H1 (cell line): ENCODE measurements at regions not wholly inside any gene's neighbourhood (a gene's known extent, or its start where the extent isn't known, plus 50 kb on each side); places are given as distances from the start of the nearest gene placed in this dataset.

Source experiments
- CTCF ChIA-PET: fragments of 300-600 bp; sonication (Branson Sonifier 250); formaldehyde crosslinking; loops from one replicate; lab custom pipeline; 2021; ENCODE audit not compliant: partially characterized antibody; lab: Charles Lee
- POLR2A ChIA-PET: fragments of 300-600 bp; sonication (Branson Sonifier 250); formaldehyde crosslinking; loops from one replicate; lab custom pipeline; 2021; ENCODE audit warnings: inconsistent platforms; ENCODE audit not compliant: partially characterized antibody; lab: Charles Lee
- DNase-seq, 2 experiments: peaks; one replicate each; pipeline versions ENCODE4 v3.0.0 to v3.0.0-alpha.2; 2010 to 2022; ENCODE audit warnings: low spot score in 2 of 2, low read depth in 1 of 2, mixed read lengths in 1 of 2
- FAIRE-seq: peaks from 2 replicates; lab custom pipeline; 2011; peaks lifted over from hg19 to GRCh38; lab: Jason Lieb, UNC
- H2AFZ ChIP-seq: 2 replicates; pipeline ENCODE4 v1.8.1; 2012; ENCODE audit warnings: low read length, inconsistent platforms
- H2AK5ac ChIP-seq: 2 replicates; pipeline ENCODE4 v1.6.1; 2013; ENCODE audit warnings: low read depth, low read length
- H2BK120ac ChIP-seq: replicated peaks from 2 replicates; pipeline ENCODE3; 2013; ENCODE audit warnings: low read depth, low read length, inconsistent platforms
- H2BK12ac ChIP-seq: 2 replicates; pipeline ENCODE4 v1.6.1; 2013; ENCODE audit warnings: low read depth, low read length
- H2BK15ac ChIP-seq: 2 replicates; pipeline ENCODE4 v1.6.1; 2013; ENCODE audit warnings: low read length
- H2BK20ac ChIP-seq: 2 replicates; pipeline ENCODE4 v1.6.1; 2013; ENCODE audit warnings: low read length
- H2BK5ac ChIP-seq: 2 replicates; pipeline ENCODE4 v1.6.1; 2013; ENCODE audit warnings: low read depth, low read length
- H3K14ac ChIP-seq: 2 replicates; pipeline ENCODE4 v1.6.1; 2013; ENCODE audit warnings: inconsistent platforms; ENCODE audit not compliant: insufficient read length
- H3K18ac ChIP-seq: 2 replicates; pipeline ENCODE4 v1.6.1; 2013; ENCODE audit warnings: low read length; ENCODE audit errors: extremely low read depth
- H3K23ac ChIP-seq: 2 replicates; pipeline ENCODE4 v1.6.1; 2013; ENCODE audit warnings: inconsistent platforms; ENCODE audit not compliant: insufficient read length
- H3K23me2 ChIP-seq: 2 replicates; pipeline ENCODE4 v1.6.1; 2013; ENCODE audit warnings: low read depth, low read length
- H3K27ac ChIP-seq: 2 replicates; pipeline ENCODE4 v1.6.1; 2011; ENCODE audit warnings: low read depth, low read length, inconsistent platforms
- H3K27me3 ChIP-seq, 4 experiments: replicated peaks in 1 of 4; 1 replicate in 1 of 4; 2 replicates in 3 of 4; pipeline versions ENCODE4 v1.6.1 to v1.8.1; 2011 to 2013; ENCODE audit warnings: low read length in 3 of 4, mild to moderate bottlenecking in 3 of 4, inconsistent platforms in 2 of 4, mixed read lengths in 2 of 4, moderate library complexity in 1 of 4; ENCODE audit not compliant: control insufficient read depth in 3 of 4, insufficient read depth in 3 of 4; ENCODE audit errors: extremely low read depth in 1 of 4
- H3K36me3 ChIP-seq, 4 experiments: 2 replicates each; pipeline versions ENCODE4 v1.6.1 to v1.8.1; 2011 to 2013; ENCODE audit warnings: mild to moderate bottlenecking in 4 of 4, low read length in 3 of 4, moderate library complexity in 2 of 4, control low read depth in 1 of 4, inconsistent platforms in 1 of 4; ENCODE audit not compliant: insufficient read depth in 4 of 4, control insufficient read depth in 2 of 4
- H3K4ac ChIP-seq: replicated peaks from 2 replicates; pipeline ENCODE3; 2013; ENCODE audit warnings: low read length, low read depth, mixed read lengths, inconsistent platforms; ENCODE audit not compliant: insufficient read length
- H3K4me1 ChIP-seq, 4 experiments: replicated peaks in 1 of 4; 1 replicate in 1 of 4; 2 replicates in 3 of 4; pipeline versions ENCODE4 v1.6.1 to v1.8.1; 2011 to 2013; ENCODE audit warnings: low read length in 3 of 4, inconsistent platforms in 2 of 4, mixed read lengths in 1 of 4; ENCODE audit not compliant: insufficient read depth in 4 of 4, control insufficient read depth in 3 of 4
- H3K4me2 ChIP-seq, 2 experiments: 2 replicates each; pipeline versions ENCODE4 v1.6.1 to v1.8.1; 2011 to 2013; ENCODE audit warnings: low read depth in 2 of 2, low read length in 2 of 2, control low read depth in 1 of 2, inconsistent platforms in 1 of 2, mild to moderate bottlenecking in 1 of 2; ENCODE audit not compliant: insufficient read depth in 1 of 2
- H3K4me3 ChIP-seq, 4 experiments: fragments of 200-600, 300-600 bp in 1 of 4; sonication (generic), shearing (Covaris generic), sonication (Bioruptor Twin) in 1 of 4; 2 replicates each; pipeline versions ENCODE4 v1.5.1 to v1.8.1; 2011 to 2016; ENCODE audit warnings: low read length in 4 of 4, low read depth in 3 of 4, control low read depth in 2 of 4, inconsistent platforms in 2 of 4, mild to moderate bottlenecking in 2 of 4, mixed read lengths in 1 of 4, moderate library complexity in 1 of 4; ENCODE audit not compliant: insufficient read depth in 2 of 4; ENCODE audit errors: extremely low read depth in 1 of 4
- H3K56ac ChIP-seq: replicated peaks from 2 replicates; pipeline ENCODE3; 2013; ENCODE audit warnings: low read depth, mild to moderate bottlenecking, mixed read lengths, low read length, inconsistent platforms; ENCODE audit not compliant: insufficient read length
- H3K79me1 ChIP-seq: 2 replicates; pipeline ENCODE4 v1.6.1; 2013; ENCODE audit warnings: low read depth, low read length, control low read depth
- H3K79me2 ChIP-seq, 2 experiments: 2 replicates each; pipeline versions ENCODE4 v1.6.1 to v1.8.1; 2012 to 2013; ENCODE audit warnings: low read length in 2 of 2, mild to moderate bottlenecking in 2 of 2, inconsistent platforms in 1 of 2; ENCODE audit not compliant: insufficient read depth in 2 of 2, control insufficient read depth in 1 of 2
- H3K9ac ChIP-seq, 4 experiments: replicated peaks in 1 of 4; 1 replicate in 1 of 4; 2 replicates in 3 of 4; pipeline versions ENCODE4 v1.6.1 to v1.8.1; 2011 to 2013; ENCODE audit warnings: low read depth in 3 of 4, low read length in 3 of 4, control low read depth in 2 of 4, mild to moderate bottlenecking in 2 of 4, moderate library complexity in 2 of 4, inconsistent platforms in 1 of 4; ENCODE audit errors: extremely low read depth in 1 of 4
- H3K9me3 ChIP-seq, 2 experiments: 2 replicates each; pipeline versions ENCODE4 v1.6.1 to v1.8.1; 2012 to 2013; ENCODE audit warnings: mild to moderate bottlenecking in 2 of 2, moderate library complexity in 2 of 2, control low read depth in 1 of 2, inconsistent platforms in 1 of 2, low read depth in 1 of 2, low read length in 1 of 2, mixed read lengths in 1 of 2; ENCODE audit not compliant: insufficient read depth in 2 of 2
- H4K20me1 ChIP-seq, 2 experiments: replicated peaks in 1 of 2; 2 replicates each; pipeline versions ENCODE3 to v1.8.1; 2011 to 2013; ENCODE audit warnings: inconsistent platforms in 2 of 2, low read length in 2 of 2, mild to moderate bottlenecking in 1 of 2; ENCODE audit not compliant: insufficient read depth in 2 of 2, control insufficient read depth in 1 of 2
- H4K5ac ChIP-seq: 2 replicates; pipeline ENCODE4 v1.6.1; 2013; ENCODE audit warnings: low read length, low read depth, mixed read lengths, inconsistent platforms; ENCODE audit not compliant: insufficient read length
- H4K8ac ChIP-seq: 2 replicates; pipeline ENCODE4 v1.8.0; 2013; ENCODE audit warnings: mild to moderate bottlenecking, moderate library complexity, low read length, inconsistent platforms; ENCODE audit not compliant: insufficient read depth; ENCODE audit errors: extremely low read depth
- H4K91ac ChIP-seq: replicated peaks from 2 replicates; pipeline ENCODE3; 2013; ENCODE audit warnings: low read length, mixed read lengths, inconsistent platforms; ENCODE audit not compliant: insufficient read length
- BRCA1 ChIP-seq: IDR thresholded peaks from 2 replicates; pipeline ENCODE4 v1.6.1; 2012; ENCODE audit warnings: low read depth, low read length, improper control_type of control experiment
- CREB1 ChIP-seq: IDR thresholded peaks from 2 replicates; pipeline ENCODE4 v1.6.1; 2012; ENCODE audit warnings: inconsistent platforms
- MAFK ChIP-seq: IDR thresholded peaks from 2 replicates; pipeline ENCODE4 v1.6.1; 2012; ENCODE audit warnings: low read depth, mild to moderate bottlenecking, improper control_type of control experiment, low read length
- PHF8 ChIP-seq: fragments of 200-600 bp; sonication (generic); conservative IDR thresholded peaks from 2 replicates; pipeline ENCODE4 v1.7.1; 2012; ENCODE audit warnings: low read depth, mild to moderate bottlenecking, inconsistent platforms, low read length, moderate library complexity
- POU5F1 ChIP-seq: IDR thresholded peaks from 2 replicates; pipeline ENCODE4 v1.6.1; 2011; ENCODE audit warnings: low read depth, mild to moderate bottlenecking, low read length, moderate library complexity
- RNF2 ChIP-seq: fragments of 200-900, 300-1000 bp; sonication (generic); IDR thresholded peaks from 2 replicates; pipeline ENCODE4 v1.7.1; 2016; ENCODE audit warnings: borderline replicate concordance, low read depth, mild to moderate bottlenecking, antibody characterized with exemption, low read length; ENCODE audit not compliant: poor library complexity, severe bottlenecking; ENCODE audit errors: missing control alignments
- SIN3A ChIP-seq, 2 experiments: IDR thresholded peaks in 1 of 2; conservative IDR thresholded peaks in 1 of 2; 2 replicates each; pipeline ENCODE4 v1.6.1; 2011 to 2012; ENCODE audit warnings: low read length in 2 of 2, improper control_type of control experiment in 1 of 2, low read depth in 1 of 2, mild to moderate bottlenecking in 1 of 2
- SRF ChIP-seq: IDR thresholded peaks from 2 replicates; pipeline ENCODE4 v1.6.1; 2011; ENCODE audit warnings: mild to moderate bottlenecking, low read depth, low read length, moderate library complexity
- TCF12 ChIP-seq: IDR thresholded peaks from 2 replicates; pipeline ENCODE4 v1.6.1; 2011; ENCODE audit warnings: low read depth, mild to moderate bottlenecking, low read length
- ZNF274 ChIP-seq: IDR thresholded peaks from 2 replicates; pipeline ENCODE4 v1.7.0; 2012; ENCODE audit warnings: low read length, borderline replicate concordance; ENCODE audit errors: extremely low read depth
- WGBS, 2 experiments: shearing (Covaris generic) in 1 of 2; methylation state at CpG; one replicate each; pipeline versions ENCODE4 v1.1.6 to v1.1.7; 2013 to 2015; ENCODE audit warnings: low lambda C conversion rate in 2 of 2, mixed read lengths in 2 of 2, inconsistent platforms in 1 of 2, low coverage in 1 of 2, missing lambda C conversion rate in 1 of 2; ENCODE audit not compliant: insufficient replicate concordance in 2 of 2, insufficient coverage in 1 of 2, insufficient read length in 1 of 2; ENCODE audit errors: extremely low coverage in 1 of 2, missing lambda C conversion rate in 1 of 2; 5-methylcytosine and 5-hydroxymethylcytosine counted together
- TF ChIP-seq, protein P1 (sequence below), 3 experiments: IDR thresholded peaks; 1 replicate in 2 of 3; 2 replicates in 1 of 3; pipeline versions ENCODE4 v1.5.1 to v1.6.1; 2011; ENCODE audit warnings: low read length in 3 of 3, mild to moderate bottlenecking in 3 of 3, inconsistent platforms in 2 of 3, low read depth in 1 of 3, moderate library complexity in 1 of 3; ENCODE audit not compliant: insufficient read depth in 1 of 3; ENCODE audit errors: control extremely low read depth in 1 of 3

- Histone ChIP-seq H3K79me1 (no peaks in the 10 kb centered on the region), H3K9me3 (no peaks in the 10 kb centered on the region), H3K27me3 (peaks cover 0 to 2% (median 0%) of the 10 kb centered on the region in 4 experiments; a peak in 1 of 7 replicates), H4K20me1 (no peaks in the 10 kb centered on the region), H4K8ac (no peak overlapping the region), H3K4me2 (no peak overlapping the region), H3K36me3 (no peaks in the 10 kb centered on the region), H3K14ac (no peak overlapping the region), H3K4me1 (no peaks in the 10 kb centered on the region), H4K5ac (no peak overlapping the region), H3K23ac (no peak overlapping the region), H3K4ac (no peak overlapping the region), H3K4me3 (no peak overlapping the region), H2BK15ac (no peak overlapping the region), H3K56ac (no peak overlapping the region), H2BK12ac (no peak overlapping the region), H3K18ac (no peak overlapping the region), H2AFZ (no peak overlapping the region), H2BK5ac (no peak overlapping the region), H2BK120ac (no peak overlapping the region), H3K79me2 (no peaks in the 10 kb centered on the region), H3K23me2 (no peaks in the 10 kb centered on the region; the same call in 1 of the 2 replicates), H3K27ac (no peak overlapping the region), H2BK20ac (no peak overlapping the region), H2AK5ac (no peak overlapping the region), H3K9ac (no peak overlapping the region), H4K91ac (no peak overlapping the region)
- DNase-seq = no peak
- no peak for FAIRE-seq
- ChIA-PET CTCF (no interaction called here), POLR2A (no interaction called here)
- 97% methylated on average over 3 of the region's 3 CpGs; no CpG with 5 or more reads in 1 of the 2 experiments for WGBS, 2 experiments
- no peak for TF ChIP-seq SRF
- TF ChIP-seq, protein P1, sequence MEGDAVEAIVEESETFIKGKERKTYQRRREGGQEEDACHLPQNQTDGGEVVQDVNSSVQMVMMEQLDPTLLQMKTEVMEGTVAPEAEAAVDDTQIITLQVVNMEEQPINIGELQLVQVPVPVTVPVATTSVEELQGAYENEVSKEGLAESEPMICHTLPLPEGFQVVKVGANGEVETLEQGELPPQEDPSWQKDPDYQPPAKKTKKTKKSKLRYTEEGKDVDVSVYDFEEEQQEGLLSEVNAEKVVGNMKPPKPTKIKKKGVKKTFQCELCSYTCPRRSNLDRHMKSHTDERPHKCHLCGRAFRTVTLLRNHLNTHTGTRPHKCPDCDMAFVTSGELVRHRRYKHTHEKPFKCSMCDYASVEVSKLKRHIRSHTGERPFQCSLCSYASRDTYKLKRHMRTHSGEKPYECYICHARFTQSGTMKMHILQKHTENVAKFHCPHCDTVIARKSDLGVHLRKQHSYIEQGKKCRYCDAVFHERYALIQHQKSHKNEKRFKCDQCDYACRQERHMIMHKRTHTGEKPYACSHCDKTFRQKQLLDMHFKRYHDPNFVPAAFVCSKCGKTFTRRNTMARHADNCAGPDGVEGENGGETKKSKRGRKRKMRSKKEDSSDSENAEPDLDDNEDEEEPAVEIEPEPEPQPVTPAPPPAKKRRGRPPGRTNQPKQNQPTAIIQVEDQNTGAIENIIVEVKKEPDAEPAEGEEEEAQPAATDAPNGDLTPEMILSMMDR (IDR thresholded peaks at IDR 0.05; ENCODE audit: control extremely low read depth in 1 of 3, insufficient read depth in 1 of 3, low read depth in 1 of 3, low read length in 3 of 3) = no peak
- no peak for TF ChIP-seq TCF12
- TF ChIP-seq CREB1 = no peak
- no peak for TF ChIP-seq RNF2
- TF ChIP-seq MAFK = no peak
- no peak for TF ChIP-seq POU5F1
- TF ChIP-seq SIN3A (conservative IDR thresholded peaks at IDR 0.05 in 1 of 2, IDR thresholded peaks at IDR 0.05 in 1 of 2; ENCODE audit: low read depth in 1 of 2, low read length in 2 of 2) = no peak
- no peak for TF ChIP-seq PHF8
- TF ChIP-seq BRCA1 = no peak
- no peak for TF ChIP-seq ZNF274
These were observed 1286.0 kb upstream of the GJE1 start for GRCh38 chr6:140846503-140847261.
